ENCODE measurements at regions not wholly inside any gene's neighbourhood (a gene's known extent, or its start where the extent isn't known, plus 50 kb on each side); places are given as distances from the start of the nearest gene placed in this dataset.
A peak's percentile ranks its signal among the peaks of the same experiment; 100 is the strongest.

DNA sequence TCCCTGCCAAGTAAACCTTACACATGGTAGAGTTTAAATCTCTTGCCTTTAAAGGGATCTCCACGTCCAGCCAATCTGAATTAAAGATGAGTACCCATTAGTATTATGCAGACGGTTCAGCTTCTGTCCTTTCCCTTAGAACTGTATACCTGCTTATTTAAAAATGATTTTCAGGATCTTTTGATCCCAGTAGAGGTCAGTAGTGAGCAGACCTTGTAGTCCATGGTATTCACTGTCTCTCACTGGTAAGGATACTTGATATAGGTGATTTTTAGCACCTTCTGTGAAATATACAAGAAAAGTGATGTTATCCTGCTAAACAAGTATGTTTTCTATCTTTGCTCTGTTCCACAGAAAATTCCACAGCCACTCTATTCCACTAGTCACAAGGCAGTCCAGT, 1211.6 kb upstream of the ADGRL4 start:
- intact Hi-C loops (cut with DNase I) = loop anchor here in 1 of 10 donors (5.0 kb wide), 1 partner anchor 1049 kb away; no protein-coding TSS in a partner anchor
- no peak for DNase-seq

DNA sequence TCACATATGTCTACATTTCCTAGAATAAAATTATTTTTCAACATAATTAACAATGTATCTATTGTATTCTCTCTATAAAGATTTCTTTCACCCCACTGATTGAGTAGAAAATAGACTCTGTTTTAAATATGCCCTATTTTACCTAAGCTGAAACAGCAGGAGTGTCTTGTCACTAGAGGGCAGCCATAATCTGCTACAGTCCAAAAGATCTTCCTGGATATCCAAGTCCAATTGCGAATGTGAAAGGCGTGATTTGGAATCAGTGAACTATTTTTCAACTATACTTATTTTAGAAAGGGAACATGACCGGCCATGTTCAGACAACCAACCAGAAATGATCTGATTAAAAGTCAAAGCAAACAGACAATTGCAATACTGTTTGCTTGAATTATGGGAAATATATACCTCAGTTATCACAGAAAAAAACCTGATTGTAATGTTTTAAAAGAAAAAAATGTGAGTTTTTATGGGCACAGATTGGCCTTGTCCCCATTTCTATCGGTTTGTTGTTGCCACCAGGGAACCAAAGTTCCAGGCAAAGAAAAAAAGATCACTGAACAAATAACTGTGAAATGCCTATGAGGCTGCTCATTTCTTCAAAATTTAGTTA, 1211.0 kb upstream of the ADGRL4 start:
- DNase-seq = peak in 1 of 2 donors; percentile 5
- Histone ChIP-seq H3K9me3 (no peaks in the 10 kb centered on the region), H3K27me3 (no peaks in the 10 kb centered on the region), H3K4me1 (peaks cover 0 to 3% (median 0%) of the 10 kb centered on the region in 9 donors), H3K4me3 (no peak overlapping the region), H3K27ac (no peak overlapping the region), H3K36me3 (no peaks in the 10 kb centered on the region)
- 15 to 18% methylated on average over 4 of the region's 4 CpGs for WGBS, 2 donors
- peak in 1 of 8 donors; percentile 60 for ATAC-seq
- intact Hi-C loops (cut with DNase I) = loop anchor here in 1 of 10 donors (5.0 kb wide), 1 partner anchor 1050 kb away; no protein-coding TSS in a partner anchor
- TF ChIP-seq, protein P1, sequence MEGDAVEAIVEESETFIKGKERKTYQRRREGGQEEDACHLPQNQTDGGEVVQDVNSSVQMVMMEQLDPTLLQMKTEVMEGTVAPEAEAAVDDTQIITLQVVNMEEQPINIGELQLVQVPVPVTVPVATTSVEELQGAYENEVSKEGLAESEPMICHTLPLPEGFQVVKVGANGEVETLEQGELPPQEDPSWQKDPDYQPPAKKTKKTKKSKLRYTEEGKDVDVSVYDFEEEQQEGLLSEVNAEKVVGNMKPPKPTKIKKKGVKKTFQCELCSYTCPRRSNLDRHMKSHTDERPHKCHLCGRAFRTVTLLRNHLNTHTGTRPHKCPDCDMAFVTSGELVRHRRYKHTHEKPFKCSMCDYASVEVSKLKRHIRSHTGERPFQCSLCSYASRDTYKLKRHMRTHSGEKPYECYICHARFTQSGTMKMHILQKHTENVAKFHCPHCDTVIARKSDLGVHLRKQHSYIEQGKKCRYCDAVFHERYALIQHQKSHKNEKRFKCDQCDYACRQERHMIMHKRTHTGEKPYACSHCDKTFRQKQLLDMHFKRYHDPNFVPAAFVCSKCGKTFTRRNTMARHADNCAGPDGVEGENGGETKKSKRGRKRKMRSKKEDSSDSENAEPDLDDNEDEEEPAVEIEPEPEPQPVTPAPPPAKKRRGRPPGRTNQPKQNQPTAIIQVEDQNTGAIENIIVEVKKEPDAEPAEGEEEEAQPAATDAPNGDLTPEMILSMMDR (IDR thresholded peaks at IDR 0.05) = peak in 7 of 9 donors; percentile 18 to 56 (median 43)

More for the DNA sequence above, 1211.6 kb upstream of the ADGRL4 start:
- Histone ChIP-seq H3K27me3 (no peaks in the 10 kb centered on the region), H3K4me3 (no peak overlapping the region), H3K4me1 (peaks cover 0 to 3% (median 0%) of the 10 kb centered on the region in 9 donors), H3K9me3 (no peaks in the 10 kb centered on the region), H3K27ac (no peak overlapping the region), H3K36me3 (no peaks in the 10 kb centered on the region)
- TF ChIP-seq, protein P1 (IDR thresholded peaks at IDR 0.05) = peak in 7 of 9 donors; percentile 28 to 51 (median 37)
- WGBS, 2 donors = 57 to 61% methylated on average over 2 of the region's 2 CpGs
- ATAC-seq = peak in 1 of 8 donors; percentile 37

DNA sequence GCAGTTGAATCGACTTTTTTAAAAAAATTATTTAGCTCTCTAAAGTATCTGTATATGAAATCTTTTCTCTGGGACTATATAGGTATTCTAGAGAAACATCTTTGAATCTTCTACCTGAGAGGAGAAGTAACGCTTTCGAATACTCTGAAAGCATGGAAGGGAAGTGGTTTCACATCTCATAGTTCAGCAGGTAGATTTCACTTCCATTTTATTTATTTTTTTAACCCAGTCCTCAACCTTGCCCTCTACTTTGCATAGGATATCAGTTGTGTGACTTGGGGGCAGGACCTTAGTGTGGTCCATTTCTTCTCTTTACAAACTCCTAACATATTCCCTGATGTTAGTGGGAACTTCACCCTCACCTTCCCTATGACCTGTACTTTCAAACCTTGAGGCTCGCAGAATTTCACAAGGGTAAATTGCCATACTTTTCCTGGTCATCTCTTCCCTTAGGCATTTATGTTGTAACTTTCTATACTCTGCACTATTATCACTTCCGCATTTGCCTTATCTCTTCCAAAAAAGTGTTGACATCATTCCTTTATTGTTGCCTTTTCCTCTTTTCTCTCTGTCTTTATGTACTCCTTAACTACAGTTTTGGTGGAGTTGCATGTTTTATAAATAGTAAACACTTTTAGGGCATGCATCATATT, 1208.5 kb upstream of the ADGRL4 start:
- H3K27ac ChIP-seq = no peak overlapping the region
- ATAC-seq (no peak), DNase-seq (no peak)
- peaks cover 0 to 3% (median 0%) of the 10 kb centered on the region in 9 donors for H3K4me1 ChIP-seq
- H3K27me3 ChIP-seq = no peaks in the 10 kb centered on the region
- no peaks in the 10 kb centered on the region for H3K36me3 ChIP-seq
- WGBS, 2 donors = 79 to 83% methylated on average over 5 of the region's 5 CpGs
- intact Hi-C loops (cut with DNase I) = loop anchor here in 1 of 10 donors (5.0 kb wide), 1 partner anchor 1052 kb away; no protein-coding TSS in a partner anchor
- H3K9me3 ChIP-seq = no peaks in the 10 kb centered on the region
- no peak overlapping the region for H3K4me3 ChIP-seq
- TF ChIP-seq, protein P1 (IDR thresholded peaks at IDR 0.05) = no peak

DNA sequence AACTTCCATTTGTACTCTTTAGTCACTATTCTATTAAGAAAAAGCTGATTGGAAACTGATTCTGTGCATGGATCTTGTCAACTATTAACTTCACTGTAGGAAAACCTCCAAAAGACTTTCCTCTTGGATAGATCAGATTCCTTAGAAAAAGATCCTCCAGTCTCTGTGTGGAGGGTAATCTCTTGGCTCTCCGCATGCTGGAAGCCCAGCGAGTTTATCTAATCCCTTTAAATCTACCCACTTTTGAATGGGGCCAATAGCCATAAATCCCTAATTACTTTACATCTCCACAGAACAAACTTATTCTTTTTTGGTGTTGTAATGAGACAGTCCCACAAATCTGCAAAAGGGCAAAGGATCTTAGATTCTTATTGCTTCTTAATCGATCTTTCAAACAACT, 1206.4 kb upstream of the ADGRL4 start:
- H3K4me3 ChIP-seq = no peak overlapping the region
- intact Hi-C loops (cut with DNase I) = no loop called here
- no peaks in the 10 kb centered on the region for H3K9me3 ChIP-seq
- ATAC-seq = no peak
- 90% methylated on average over 3 of the region's 3 CpGs for WGBS, 2 donors
- no peaks in the 10 kb centered on the region for H3K27me3 ChIP-seq
- H3K36me3 ChIP-seq = no peaks in the 10 kb centered on the region
- H3K27ac ChIP-seq = no peak overlapping the region
- TF ChIP-seq, protein P1 (IDR thresholded peaks at IDR 0.05) = no peak
- DNase-seq = no peak
- H3K4me1 ChIP-seq = peaks cover 0 to 3% (median 0%) of the 10 kb centered on the region in 9 donors
